Esophagus mucosa (tissue), 1 donor: ENCODE measurements at regions not wholly inside any gene's neighbourhood (a gene's known extent, or its start where the extent isn't known, plus 50 kb on each side); places are given as distances from the start of the nearest gene placed in this dataset.

Experiments
- ATAC-seq: fragments of 200-7000 bp; cut with Tn5 transposase; one replicate; pipeline ENCODE4 v1.9.1; 2020
- donor health status: DM: yes; HTN: yes; CAD: no.

DNA sequence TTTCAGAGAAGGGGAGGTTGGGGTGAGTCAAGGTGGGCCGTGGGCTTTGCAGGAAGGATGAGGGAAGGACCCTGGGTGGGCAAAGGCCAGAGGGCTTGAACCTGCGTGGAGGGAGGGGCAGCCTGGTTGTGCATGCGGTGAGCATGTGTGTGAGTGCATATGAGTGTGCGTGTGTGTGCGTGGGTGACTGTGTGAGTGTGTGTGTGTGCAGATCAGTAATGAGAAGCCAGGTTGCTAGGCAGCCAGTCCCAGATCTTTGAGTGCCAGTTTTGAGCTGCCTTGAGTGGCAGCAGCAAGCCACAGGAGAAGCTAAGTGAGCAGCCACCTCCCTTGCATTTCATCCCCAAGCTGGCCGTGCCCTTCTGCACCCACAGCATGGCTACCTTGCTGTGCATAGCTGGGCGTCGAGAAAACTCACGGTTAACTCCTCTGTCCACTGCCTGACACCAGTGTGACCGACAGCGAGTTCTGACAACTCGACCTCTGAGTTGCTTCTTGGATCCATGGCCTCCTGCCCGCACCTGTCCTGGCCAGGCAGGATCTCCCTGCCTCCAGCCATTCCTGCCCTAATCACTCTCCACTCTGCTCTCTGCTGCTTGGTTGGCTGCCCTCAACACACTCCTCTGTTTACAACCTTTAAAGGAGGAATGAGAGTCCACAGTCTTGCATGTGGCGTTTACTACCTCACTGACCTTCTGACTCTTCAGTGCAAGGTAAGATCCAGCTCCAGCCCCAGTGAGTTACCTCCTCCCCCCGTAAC, 775.4 kb downstream of the TYW1 start:
- no peak for ATAC-seq

DNA sequence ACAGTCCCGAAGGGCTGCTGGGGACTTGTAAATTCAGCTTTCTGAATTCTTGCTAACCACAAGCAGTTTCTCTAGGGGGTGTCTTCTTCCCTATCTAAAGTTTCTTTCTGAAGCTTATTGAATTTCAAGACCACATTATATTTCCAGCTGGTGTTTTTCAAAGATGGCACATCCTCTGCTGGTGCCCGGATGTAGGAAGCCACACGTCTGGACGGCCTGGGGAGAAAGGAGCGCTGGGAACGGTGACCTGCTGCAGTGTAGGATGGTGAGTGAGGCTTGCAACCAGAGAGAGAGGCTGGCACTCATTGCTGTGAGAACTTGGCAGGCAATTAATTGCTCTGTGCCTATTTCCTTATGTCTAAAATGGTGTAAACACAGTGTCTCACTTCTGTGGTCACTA, 776.4 kb downstream of the TYW1 start:
- ATAC-seq: no peak

GRCh38 chr7:67777119-67777518, 780.5 kb downstream of the TYW1 start:
- ATAC-seq: no peak

DNA sequence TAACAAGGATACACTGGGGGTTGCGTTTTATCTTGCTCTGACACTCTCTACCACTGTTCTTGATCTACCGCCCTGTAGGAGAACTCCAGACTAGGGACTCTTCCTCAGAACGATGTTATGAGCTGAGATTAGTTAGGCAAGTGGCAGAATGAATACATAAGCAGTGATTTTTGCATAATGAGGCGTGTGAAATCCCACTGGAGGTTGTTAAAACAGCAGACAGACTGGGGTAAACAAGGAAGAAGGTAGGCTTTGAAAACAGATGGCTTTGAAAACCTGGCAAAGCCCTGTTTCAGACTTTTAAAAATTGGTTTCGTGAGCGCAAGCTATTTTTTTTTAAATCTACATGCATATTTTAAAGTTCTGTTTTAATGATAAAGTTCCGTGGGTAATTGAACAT, 785.2 kb downstream of the TYW1 start:
- ATAC-seq: no peak

GRCh38 chr7:67786021-67786420, 789.4 kb downstream of the TYW1 start:
- no peak for ATAC-seq

DNA sequence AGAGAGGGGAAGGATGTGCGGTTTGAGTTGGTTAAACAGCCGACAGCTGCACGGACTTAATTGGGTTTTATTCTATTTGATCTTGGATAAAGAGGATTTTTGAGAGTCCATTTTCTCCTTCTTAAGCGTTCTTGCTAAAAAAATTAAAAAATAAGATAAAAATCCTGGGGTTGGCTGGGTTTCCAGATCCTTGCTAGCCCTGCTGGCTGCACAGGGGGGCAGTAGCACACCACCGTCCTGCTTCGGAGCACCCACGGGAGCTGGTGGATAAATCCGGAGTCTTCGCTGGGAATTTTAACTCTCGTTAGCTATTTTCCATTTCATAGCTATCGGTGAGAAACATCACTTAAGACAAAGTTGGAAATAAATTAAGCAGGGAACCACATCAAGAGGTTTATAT, 792.0 kb downstream of the TYW1 start:
- no peak for ATAC-seq

DNA sequence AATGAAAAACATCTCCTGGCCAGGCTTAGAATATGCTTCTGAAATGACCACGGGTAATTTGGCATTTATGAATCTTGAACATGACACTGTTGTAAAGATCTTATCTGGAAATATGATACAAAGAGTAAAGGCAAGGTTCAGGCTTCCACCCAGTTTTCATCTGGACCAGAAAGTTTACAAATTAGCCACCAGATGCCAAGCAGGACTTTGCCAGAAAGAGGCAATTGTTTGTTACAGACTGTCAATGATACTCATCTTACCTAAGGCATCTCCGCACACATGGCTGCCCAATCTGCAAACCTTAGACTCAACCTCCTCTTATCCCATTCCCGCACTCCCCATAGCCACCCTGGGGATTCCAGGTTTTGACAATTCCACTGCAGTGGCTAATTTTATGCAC, 795.3 kb downstream of the TYW1 start:
- no peak for ATAC-seq

- ATAC-seq: no peak
Measured at GRCh38 chr7:67794544-67794943, 797.9 kb downstream of the TYW1 start.

GRCh38 chr7:67803789-67804188, 807.2 kb downstream of the TYW1 start:
- ATAC-seq: no peak

- ATAC-seq: no peak
Measured at GRCh38 chr7:67805921-67806471, 809.4 kb downstream of the TYW1 start.

- no peak for ATAC-seq
Measured at GRCh38 chr7:67807826-67808225, 811.2 kb downstream of the TYW1 start.

GRCh38 chr7:67809586-67809985, 813.0 kb downstream of the TYW1 start:
- ATAC-seq: no peak

GRCh38 chr7:67813621-67814292, 817.1 kb downstream of the TYW1 start:
- ATAC-seq: no peak

GRCh38 chr7:67817481-67817880, 820.8 kb downstream of the TYW1 start:
- no peak for ATAC-seq

GRCh38 chr7:67821116-67821515, 824.5 kb downstream of the TYW1 start:
- ATAC-seq: no peak

GRCh38 chr7:67823345-67823744, 826.7 kb downstream of the TYW1 start:
- no peak for ATAC-seq

- no peak for ATAC-seq
Measured at GRCh38 chr7:67825356-67825755, 828.7 kb downstream of the TYW1 start.

- no peak for ATAC-seq
Measured at GRCh38 chr7:67841896-67842295, 845.3 kb downstream of the TYW1 start.

DNA sequence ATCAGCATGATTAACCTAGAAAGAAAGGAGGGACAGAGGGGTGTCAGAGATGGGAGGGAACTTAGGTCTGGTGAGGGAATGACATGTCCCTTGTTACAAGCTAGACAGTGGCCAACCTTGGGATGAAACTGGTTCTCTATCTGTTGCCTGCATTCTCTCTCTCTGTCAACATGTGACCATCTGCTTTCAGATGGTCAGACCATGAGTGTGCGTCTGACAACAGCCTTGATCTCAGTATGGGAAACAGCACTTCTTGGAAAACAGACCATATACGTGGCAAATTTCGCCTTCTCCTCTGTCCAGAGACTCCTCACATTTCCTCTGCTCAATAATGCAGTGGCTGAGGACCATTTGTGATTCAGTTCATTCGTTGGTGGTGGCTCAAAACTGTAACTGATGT, 845.9 kb downstream of the TYW1 start:
- no peak for ATAC-seq

DNA sequence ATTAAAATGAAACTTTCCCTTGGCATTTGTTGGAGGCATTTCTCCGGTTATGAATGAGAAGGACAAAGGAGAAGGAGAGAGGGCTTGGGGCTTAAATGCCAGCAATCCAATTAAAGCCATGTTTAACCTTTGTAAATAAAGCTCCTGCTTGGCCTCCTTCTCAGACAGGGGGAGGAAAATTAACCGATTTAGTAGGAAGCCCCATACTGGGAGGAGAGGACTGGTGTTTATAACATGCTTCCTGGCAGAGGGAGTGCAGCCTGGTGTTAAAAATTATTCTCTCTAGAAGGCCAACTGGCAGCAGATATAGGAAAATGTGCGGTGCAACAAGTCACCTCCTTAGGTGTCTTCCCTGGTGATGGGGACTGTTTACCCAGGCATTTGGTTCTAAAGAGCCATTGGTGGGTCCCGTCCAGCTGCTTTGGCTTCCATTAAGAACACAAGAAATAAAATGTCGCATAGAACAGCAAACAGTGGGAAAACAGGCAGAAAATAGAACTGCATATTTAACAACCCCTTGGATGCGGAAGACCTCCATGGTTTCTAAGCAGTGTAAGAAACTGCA, 846.5 kb downstream of the TYW1 start:
- no peak for ATAC-seq

GRCh38 chr7:67843615-67844014, 847.0 kb downstream of the TYW1 start:
- ATAC-seq: no peak

- ATAC-seq: no peak
Measured at GRCh38 chr7:67847092-67847787, 850.6 kb downstream of the TYW1 start.
